T-helper 1 cell treated with Interleukin-12 subunit alpha and Interleukin-12 subunit beta and Interleukin-4 antibody, amounts not matched to agents 30 μg/mL and 1 μg/mL, for 36 hours (primary cell): ENCODE measurements at regions not wholly inside any gene's neighbourhood (a gene's known extent, or its start where the extent isn't known, plus 50 kb on each side); places are given as distances from the start of the nearest gene placed in this dataset.

Source experiments
- H3K27ac Mint-ChIP-seq: one replicate; pipeline ENCODE4 v1.8.0; 2021; ENCODE audit warnings: mild to moderate bottlenecking, mixed read lengths
- H3K27me3 Mint-ChIP-seq: one replicate; pipeline ENCODE4 v1.8.0; 2021; ENCODE audit warnings: low read depth, mixed read lengths
- H3K36me3 Mint-ChIP-seq: one replicate; pipeline ENCODE4 v1.8.0; 2021; ENCODE audit warnings: low read depth, mixed read lengths
- H3K4me1 Mint-ChIP-seq: one replicate; pipeline ENCODE4 v1.8.0; 2021; ENCODE audit warnings: low read depth, mixed read lengths
- H3K4me3 Mint-ChIP-seq: one replicate; pipeline ENCODE4 v1.8.0; 2021; ENCODE audit warnings: mild to moderate bottlenecking, moderate library complexity, mixed read lengths
- H3K9me3 Mint-ChIP-seq: one replicate; pipeline ENCODE4 v1.8.0; 2021; ENCODE audit warnings: mixed read lengths

GRCh38 chr4:159722052-159722451 is 619.2 kb downstream of the RAPGEF2 start:
- no peak overlapping the region for H3K27ac Mint-ChIP-seq
- no peaks in the 10 kb centered on the region for H3K27me3 Mint-ChIP-seq
- no peak overlapping the region for H3K4me3 Mint-ChIP-seq
- H3K4me1 Mint-ChIP-seq: no peaks in the 10 kb centered on the region
- H3K36me3 Mint-ChIP-seq: no peaks in the 10 kb centered on the region
- H3K9me3 Mint-ChIP-seq: no peaks in the 10 kb centered on the region

- Mint-ChIP-seq H3K36me3 (no peaks in the 10 kb centered on the region), H3K4me1 (no peaks in the 10 kb centered on the region), H3K4me3 (no peak overlapping the region), H3K27me3 (no peaks in the 10 kb centered on the region), H3K27ac (no peak overlapping the region), H3K9me3 (no peaks in the 10 kb centered on the region)
Measured at GRCh38 chr4:159722918-159723317, 620.0 kb downstream of the RAPGEF2 start.

- no peaks in the 10 kb centered on the region for H3K4me1 Mint-ChIP-seq
- H3K27ac Mint-ChIP-seq: no peak overlapping the region
- H3K27me3 Mint-ChIP-seq: no peaks in the 10 kb centered on the region
- H3K9me3 Mint-ChIP-seq: no peaks in the 10 kb centered on the region
- no peaks in the 10 kb centered on the region for H3K36me3 Mint-ChIP-seq
- H3K4me3 Mint-ChIP-seq: no peak overlapping the region
Measured at GRCh38 chr4:159723341-159724048, 620.6 kb downstream of the RAPGEF2 start.

GRCh38 chr4:159725571-159725970 is 622.7 kb downstream of the RAPGEF2 start:
- no peaks in the 10 kb centered on the region for H3K9me3 Mint-ChIP-seq
- no peaks in the 10 kb centered on the region for H3K4me1 Mint-ChIP-seq
- no peak overlapping the region for H3K4me3 Mint-ChIP-seq
- H3K27ac Mint-ChIP-seq: no peak overlapping the region
- H3K27me3 Mint-ChIP-seq: no peaks in the 10 kb centered on the region
- no peaks in the 10 kb centered on the region for H3K36me3 Mint-ChIP-seq

GRCh38 chr4:159735281-159736207 is 632.7 kb downstream of the RAPGEF2 start:
- Mint-ChIP-seq H3K4me1 (no peaks in the 10 kb centered on the region), H3K27ac (no peak overlapping the region), H3K36me3 (no peaks in the 10 kb centered on the region), H3K27me3 (no peaks in the 10 kb centered on the region), H3K9me3 (no peaks in the 10 kb centered on the region), H3K4me3 (no peak overlapping the region)

GRCh38 chr4:159736411-159736810 is 633.5 kb downstream of the RAPGEF2 start:
- no peaks in the 10 kb centered on the region for H3K27me3 Mint-ChIP-seq
- no peak overlapping the region for H3K27ac Mint-ChIP-seq
- peaks cover 4% of the 10 kb centered on the region for H3K9me3 Mint-ChIP-seq
- H3K36me3 Mint-ChIP-seq: no peaks in the 10 kb centered on the region
- H3K4me1 Mint-ChIP-seq: no peaks in the 10 kb centered on the region
- no peak overlapping the region for H3K4me3 Mint-ChIP-seq

GRCh38 chr4:159743971-159744370 is 641.1 kb downstream of the RAPGEF2 start:
- no peaks in the 10 kb centered on the region for H3K4me1 Mint-ChIP-seq
- H3K9me3 Mint-ChIP-seq: peaks cover 8% of the 10 kb centered on the region
- H3K36me3 Mint-ChIP-seq: no peaks in the 10 kb centered on the region
- H3K27me3 Mint-ChIP-seq: no peaks in the 10 kb centered on the region
- H3K27ac Mint-ChIP-seq: no peak overlapping the region
- H3K4me3 Mint-ChIP-seq: no peak overlapping the region

- Mint-ChIP-seq H3K27me3 (no peaks in the 10 kb centered on the region), H3K27ac (no peak overlapping the region), H3K4me3 (no peak overlapping the region), H3K36me3 (no peaks in the 10 kb centered on the region), H3K9me3 (no peaks in the 10 kb centered on the region), H3K4me1 (no peaks in the 10 kb centered on the region)
Measured at GRCh38 chr4:159747983-159748382, 645.1 kb downstream of the RAPGEF2 start.

DNA sequence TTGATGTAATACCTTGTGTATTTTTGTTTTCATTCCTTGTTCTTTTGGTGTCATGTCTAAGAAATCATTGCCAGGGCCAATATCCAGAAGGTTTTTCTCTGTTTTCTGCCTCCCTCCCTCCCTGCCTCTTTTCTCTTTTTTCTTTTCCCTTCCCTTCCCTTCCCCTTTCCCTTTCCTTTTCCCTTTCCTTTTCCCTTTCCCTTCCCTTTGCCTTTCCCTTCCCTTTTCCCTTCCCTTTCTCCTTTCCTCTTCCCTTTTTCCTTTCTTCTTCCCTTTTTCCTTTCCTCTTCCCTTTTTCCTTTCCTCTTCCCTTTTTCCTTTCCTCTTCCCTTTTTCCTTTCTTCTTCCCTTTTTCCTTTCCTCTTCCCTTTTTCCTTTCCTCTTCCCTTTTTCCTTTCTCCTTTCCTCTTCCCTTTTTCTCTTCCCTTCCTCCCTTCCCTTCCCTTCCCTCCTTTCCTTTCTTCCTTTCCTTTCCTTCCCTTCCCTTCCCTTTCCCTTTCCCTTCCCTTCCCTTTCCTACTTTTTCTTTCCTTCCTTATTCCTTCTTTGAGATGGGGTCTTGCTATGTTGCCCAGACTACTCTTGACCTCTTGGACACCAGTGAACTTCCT is 646.1 kb downstream of the RAPGEF2 start:
- Mint-ChIP-seq H3K36me3 (no peaks in the 10 kb centered on the region), H3K4me3 (no peak overlapping the region)

GRCh38 chr4:159757499-159757898 is 654.6 kb downstream of the RAPGEF2 start:
- Mint-ChIP-seq H3K4me1 (no peaks in the 10 kb centered on the region), H3K4me3 (no peak overlapping the region), H3K36me3 (no peaks in the 10 kb centered on the region), H3K27ac (no peak overlapping the region), H3K9me3 (no peaks in the 10 kb centered on the region), H3K27me3 (no peaks in the 10 kb centered on the region)

More for the DNA sequence above, 646.1 kb downstream of the RAPGEF2 start:
- Mint-ChIP-seq H3K27ac (no peak overlapping the region), H3K4me1 (no peaks in the 10 kb centered on the region), H3K9me3 (no peaks in the 10 kb centered on the region), H3K27me3 (no peaks in the 10 kb centered on the region)

GRCh38 chr4:159758061-159758460 is 655.2 kb downstream of the RAPGEF2 start:
- H3K27ac Mint-ChIP-seq: no peak overlapping the region
- H3K4me1 Mint-ChIP-seq: no peaks in the 10 kb centered on the region
- no peak overlapping the region for H3K4me3 Mint-ChIP-seq
- H3K27me3 Mint-ChIP-seq: no peaks in the 10 kb centered on the region
- no peaks in the 10 kb centered on the region for H3K9me3 Mint-ChIP-seq
- H3K36me3 Mint-ChIP-seq: no peaks in the 10 kb centered on the region

GRCh38 chr4:159762672-159763071 is 659.8 kb downstream of the RAPGEF2 start:
- H3K27ac Mint-ChIP-seq: no peak overlapping the region
- H3K27me3 Mint-ChIP-seq: no peaks in the 10 kb centered on the region
- H3K36me3 Mint-ChIP-seq: no peaks in the 10 kb centered on the region
- H3K9me3 Mint-ChIP-seq: no peaks in the 10 kb centered on the region
- H3K4me3 Mint-ChIP-seq: no peak overlapping the region
- no peaks in the 10 kb centered on the region for H3K4me1 Mint-ChIP-seq

DNA sequence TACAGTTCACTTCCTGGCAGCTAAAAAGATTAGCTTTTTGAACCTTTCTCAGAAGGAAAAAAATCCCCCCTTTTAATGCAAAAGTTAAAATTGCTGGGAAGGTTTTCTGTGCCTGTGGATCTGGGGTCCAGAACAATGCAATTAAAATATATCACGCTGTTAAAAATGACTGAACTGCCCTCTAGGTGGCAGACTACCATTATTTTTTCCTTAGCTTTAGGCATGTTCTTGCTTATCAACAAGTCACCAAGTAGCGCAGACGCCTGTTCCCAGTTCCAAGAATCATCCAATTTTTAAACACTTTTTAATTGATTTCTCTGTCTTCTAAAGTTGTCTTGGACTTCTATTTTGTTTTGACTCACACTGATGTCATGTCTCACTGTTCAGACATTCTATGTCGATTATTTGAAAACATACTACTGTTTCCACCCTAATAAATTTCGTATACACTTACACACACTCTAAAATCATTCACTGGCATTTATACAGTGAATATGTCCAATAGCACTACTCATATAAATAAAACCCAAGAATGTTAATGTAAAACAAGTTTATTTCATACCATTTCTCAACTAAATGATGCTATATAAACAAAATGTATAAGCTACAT is 661.6 kb downstream of the RAPGEF2 start:
- H3K9me3 Mint-ChIP-seq: no peaks in the 10 kb centered on the region
- H3K4me1 Mint-ChIP-seq: no peaks in the 10 kb centered on the region
- H3K27ac Mint-ChIP-seq: no peak overlapping the region
- H3K36me3 Mint-ChIP-seq: no peaks in the 10 kb centered on the region
- H3K27me3 Mint-ChIP-seq: no peaks in the 10 kb centered on the region
- H3K4me3 Mint-ChIP-seq: no peak overlapping the region

DNA sequence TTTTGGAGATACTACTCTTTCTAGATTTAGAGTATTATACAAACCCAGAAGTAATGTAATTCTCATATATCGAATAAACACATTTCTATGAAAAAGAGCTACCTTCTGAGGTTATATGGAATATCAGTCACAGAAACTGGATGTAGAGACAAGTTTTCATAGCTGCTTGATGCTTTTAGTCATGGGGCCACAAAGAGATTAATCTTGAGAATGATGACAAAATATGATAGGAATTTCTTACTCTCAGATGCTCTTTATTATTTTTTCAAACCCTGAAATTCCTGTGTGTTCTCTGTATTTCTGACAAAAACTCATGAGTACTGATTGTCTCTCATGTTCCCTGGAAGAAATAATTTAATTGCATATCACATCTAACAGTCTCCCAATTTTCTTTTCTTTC is 662.5 kb downstream of the RAPGEF2 start:
- H3K27me3 Mint-ChIP-seq: no peaks in the 10 kb centered on the region
- no peaks in the 10 kb centered on the region for H3K36me3 Mint-ChIP-seq
- H3K4me1 Mint-ChIP-seq: no peaks in the 10 kb centered on the region
- H3K27ac Mint-ChIP-seq: no peak overlapping the region
- no peak overlapping the region for H3K4me3 Mint-ChIP-seq
- no peaks in the 10 kb centered on the region for H3K9me3 Mint-ChIP-seq
